Caco-2 (cell line): ENCODE measurements at regions not wholly inside any gene's neighbourhood (a gene's known extent, or its start where the extent isn't known, plus 50 kb on each side); places are given as distances from the start of the nearest gene placed in this dataset.

Experiments used
- BruUV-seq: library from RNA; stranded (reverse); fragments of 400-500 nt; replicated peaks from 2 replicates; lab custom pipeline; 2021; lab: Mats Ljungman, UMichigan
- CTCF ChIA-PET: fragments of 300-600 bp; sonication (Branson Sonifier 250); formaldehyde crosslinking; loops from one replicate; lab custom pipeline; 2022; ENCODE audit warnings: antibody characterized with exemption; lab: Charles Lee
- POLR2A ChIA-PET: fragments of 300-600 bp; sonication (Branson Sonifier 250); formaldehyde crosslinking; loops from one replicate; lab custom pipeline; 2022; ENCODE audit warnings: antibody characterized with exemption; lab: Charles Lee
- DNase-seq, 2 experiments: peaks; one replicate each; pipeline versions ENCODE4 v3.0.0 to v3.0.0-alpha.2; 2020 to 2022
- H3K27me3 ChIP-seq: replicated peaks from 2 replicates; pipeline ENCODE4 v1.6.0; 2011; ENCODE audit warnings: low read length; ENCODE audit not compliant: control insufficient read depth, insufficient read depth
- H3K36me3 ChIP-seq: 2 replicates; pipeline ENCODE4 v1.5.1; 2011; ENCODE audit warnings: low read length; ENCODE audit not compliant: control insufficient read depth, insufficient read depth
- H3K4me1 ChIP-seq: fragments of 250-450 bp; sonication (Bioruptor Pico); 2 replicates; pipeline ENCODE4 v1.5.1; 2020; ENCODE audit warnings: mild to moderate bottlenecking
- H3K4me3 ChIP-seq: 2 replicates; pipeline ENCODE4 v1.5.1; 2011; ENCODE audit warnings: low read depth, mild to moderate bottlenecking, control low read depth, low read length
- H3K9me3 ChIP-seq: fragments of 250-450 bp; sonication (Bioruptor Pico); 2 replicates; pipeline ENCODE4 v1.5.1; 2020; ENCODE audit warnings: mild to moderate bottlenecking, moderate library complexity
- H3K27ac Mint-ChIP-seq: one replicate; pipeline ENCODE4 v1.8.0; 2022; ENCODE audit warnings: mixed read lengths; ENCODE audit not compliant: unreplicated experiment
- H3K27me3 Mint-ChIP-seq: one replicate; pipeline ENCODE4 v1.8.0; 2022; ENCODE audit warnings: mixed read lengths; ENCODE audit not compliant: insufficient read depth, unreplicated experiment
- H3K36me3 Mint-ChIP-seq: one replicate; pipeline ENCODE4 v1.8.0; 2022; ENCODE audit warnings: mild to moderate bottlenecking, mixed read lengths; ENCODE audit not compliant: insufficient read depth, unreplicated experiment
- H3K4me1 Mint-ChIP-seq: one replicate; pipeline ENCODE4 v1.8.0; 2022; ENCODE audit warnings: low read depth, mixed read lengths; ENCODE audit not compliant: unreplicated experiment
- H3K4me3 Mint-ChIP-seq: one replicate; pipeline ENCODE4 v1.8.0; 2022; ENCODE audit warnings: mild to moderate bottlenecking, moderate library complexity, mixed read lengths; ENCODE audit not compliant: unreplicated experiment
- H3K9me3 Mint-ChIP-seq: one replicate; pipeline ENCODE4 v1.8.0; 2022; ENCODE audit warnings: mixed read lengths; ENCODE audit not compliant: unreplicated experiment
- CTCF ChIP-seq, 2 experiments: fragments of 200-600 bp in 1 of 2; IDR thresholded peaks; 1 replicate in 1 of 2; 2 replicates in 1 of 2; pipeline versions ENCODE4 v1.5.1 to v1.8.0; 2011 to 2022; ENCODE audit warnings: antibody characterized with exemption in 1 of 2, control low read depth in 1 of 2, inconsistent platforms in 1 of 2, low read depth in 1 of 2, low read length in 1 of 2, mild to moderate bottlenecking in 1 of 2, moderate library complexity in 1 of 2; ENCODE audit not compliant: insufficient read depth in 1 of 2, severe bottlenecking in 1 of 2, unreplicated experiment in 1 of 2
- intact Hi-C: fragments of 100-400 bp; cut with micrococcal nuclease; formaldehyde crosslinking; loops from one replicate; pipeline ENCODE4 v1.10.0; 2022; ENCODE audit not compliant: unreplicated experiment

- intact Hi-C loops, result no loop called here
- Mint-ChIP-seq H3K9me3 (peaks cover 19% of the 10 kb centered on the region), H3K27ac (no peak overlapping the region), H3K4me3 (no peak overlapping the region), H3K36me3 (no peaks in the 10 kb centered on the region), H3K27me3 (no peaks in the 10 kb centered on the region), H3K4me1 (no peaks in the 10 kb centered on the region)
- H3K27me3 ChIP-seq, result no peaks in the 10 kb centered on the region
- no peak for TF ChIP-seq CTCF (IDR thresholded peaks at IDR 0.05; ENCODE audit: insufficient read depth in 1 of 2, low read depth in 1 of 2, low read length in 1 of 2, severe bottlenecking in 1 of 2, unreplicated experiment in 1 of 2)
- peaks cover 8% of the 10 kb centered on the region; the same call in 1 of the 2 replicates for H3K9me3 ChIP-seq
- H3K4me3 ChIP-seq, result no peak overlapping the region
- POLR2A ChIA-PET, result no interaction called here
- no TSS peak for BruUV-seq
- CTCF ChIA-PET, result no interaction called here
- H3K4me1 ChIP-seq, result no peaks in the 10 kb centered on the region
- DNase-seq, result no peak
- H3K36me3 ChIP-seq, result no peaks in the 10 kb centered on the region
Observed at GRCh38 chr5:28254846-28255245, 1216.5 kb upstream of the CDH9 start.

GRCh38 chr5:28253431-28253830, 1215.0 kb upstream of the CDH9 start:
- ChIA-PET POLR2A (no interaction called here), CTCF (no interaction called here)
- Mint-ChIP-seq H3K9me3 (peaks cover 19% of the 10 kb centered on the region), H3K36me3 (no peaks in the 10 kb centered on the region), H3K27me3 (no peaks in the 10 kb centered on the region), H3K4me1 (no peaks in the 10 kb centered on the region), H3K4me3 (no peak overlapping the region), H3K27ac (no peak overlapping the region)
- peaks cover 8% of the 10 kb centered on the region; the same call in 1 of the 2 replicates for H3K9me3 ChIP-seq
- intact Hi-C loops, result no loop called here
- H3K27me3 ChIP-seq, result no peaks in the 10 kb centered on the region
- H3K36me3 ChIP-seq, result no peaks in the 10 kb centered on the region
- no peak for DNase-seq
- H3K4me3 ChIP-seq, result no peak overlapping the region
- no TSS peak for BruUV-seq
- H3K4me1 ChIP-seq, result no peaks in the 10 kb centered on the region
- no peak for TF ChIP-seq CTCF (IDR thresholded peaks at IDR 0.05; ENCODE audit: insufficient read depth in 1 of 2, low read depth in 1 of 2, low read length in 1 of 2, severe bottlenecking in 1 of 2, unreplicated experiment in 1 of 2)

GRCh38 chr5:28249771-28250415, 1211.5 kb upstream of the CDH9 start:
- ChIA-PET POLR2A (no interaction called here), CTCF (no interaction called here)
- Histone ChIP-seq H3K4me1 (no peaks in the 10 kb centered on the region), H3K27me3 (no peaks in the 10 kb centered on the region), H3K9me3 (peaks cover 3% of the 10 kb centered on the region; the same call in 1 of the 2 replicates), H3K36me3 (no peaks in the 10 kb centered on the region), H3K4me3 (no peak overlapping the region)
- intact Hi-C loops, result no loop called here
- Mint-ChIP-seq H3K27ac (no peak overlapping the region), H3K36me3 (no peaks in the 10 kb centered on the region), H3K4me3 (no peak overlapping the region), H3K27me3 (no peaks in the 10 kb centered on the region), H3K4me1 (no peaks in the 10 kb centered on the region), H3K9me3 (peaks cover 19% of the 10 kb centered on the region)
- no peak for DNase-seq
- no peak for TF ChIP-seq CTCF (IDR thresholded peaks at IDR 0.05; ENCODE audit: insufficient read depth in 1 of 2, low read depth in 1 of 2, low read length in 1 of 2, severe bottlenecking in 1 of 2, unreplicated experiment in 1 of 2)
- no TSS peak for BruUV-seq
